ENCODE measurements at regions not wholly inside any gene's neighbourhood (a gene's known extent, or its start where the extent isn't known, plus 50 kb on each side); places are given as distances from the start of the nearest gene placed in this dataset.
"Not testable (repeated sequence)": the region's sequence is repeated elsewhere in the genome, so short reads cannot be mapped to it uniquely, and the experiment has no call there.

DNA sequence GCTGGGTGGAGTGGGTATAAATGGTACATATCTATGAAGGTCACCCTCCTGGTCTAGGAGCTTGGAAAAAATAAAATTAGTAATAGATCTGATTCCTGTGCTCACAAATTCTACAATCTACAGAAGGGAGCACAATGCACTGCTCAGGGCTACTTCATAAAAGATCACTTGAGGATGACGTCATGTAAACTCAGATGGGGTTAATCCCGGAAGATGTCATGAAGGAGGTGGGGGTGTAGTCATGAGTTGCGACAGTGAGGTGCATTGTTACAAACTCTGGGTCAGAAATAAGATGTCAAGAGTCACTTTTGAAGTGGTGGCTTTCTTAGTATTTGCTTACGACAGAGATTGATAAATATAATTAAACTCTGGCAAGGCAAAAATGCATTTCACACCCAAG is 68.2 kb downstream of the LHX9 start:
- DNase-seq (ENCODE audit: low read depth in 1 of 2, low spot score in 1 of 2): no peak

DNA sequence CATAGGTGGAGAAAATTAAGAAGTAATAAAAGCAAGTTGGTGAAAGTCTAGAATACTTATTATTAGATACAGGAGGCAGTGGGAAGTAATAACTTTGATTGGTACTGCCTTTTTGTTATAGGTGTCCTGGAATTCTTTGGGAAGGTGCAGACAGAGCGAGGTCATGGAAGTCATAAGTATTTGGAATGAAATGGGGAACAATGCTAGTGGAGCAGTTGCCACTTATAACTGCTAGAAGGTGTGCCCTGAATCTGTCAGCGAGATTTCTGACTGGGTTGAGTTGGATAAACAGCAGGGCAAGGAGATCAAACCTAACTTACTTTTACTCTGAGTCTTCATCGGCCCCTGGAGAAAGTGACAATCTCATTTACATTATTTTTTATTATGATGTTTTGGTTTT is 69.6 kb downstream of the LHX9 start:
- no peak for DNase-seq (ENCODE audit: low read depth in 1 of 2, low spot score in 1 of 2)

DNA sequence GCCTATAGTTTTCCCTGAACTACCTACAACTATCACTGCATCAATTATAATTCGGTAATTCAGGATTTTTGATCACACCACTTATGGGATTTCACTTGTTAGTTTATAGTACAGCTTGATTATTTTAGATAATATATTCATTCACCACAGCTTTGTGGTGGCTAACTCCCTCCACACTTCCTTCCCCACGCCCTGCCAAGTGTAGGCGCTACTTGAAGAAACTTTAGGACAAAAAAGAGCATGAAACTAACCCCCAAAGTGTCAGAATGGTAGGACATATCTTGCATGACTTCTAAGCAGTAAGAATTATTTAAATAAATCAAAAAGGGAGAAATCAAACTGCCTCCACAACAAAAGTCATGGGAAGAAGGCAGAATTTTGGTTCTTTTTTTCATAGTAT is 70.1 kb downstream of the LHX9 start:
- DNase-seq (ENCODE audit: low read depth in 1 of 2, low spot score in 1 of 2): no peak

DNA sequence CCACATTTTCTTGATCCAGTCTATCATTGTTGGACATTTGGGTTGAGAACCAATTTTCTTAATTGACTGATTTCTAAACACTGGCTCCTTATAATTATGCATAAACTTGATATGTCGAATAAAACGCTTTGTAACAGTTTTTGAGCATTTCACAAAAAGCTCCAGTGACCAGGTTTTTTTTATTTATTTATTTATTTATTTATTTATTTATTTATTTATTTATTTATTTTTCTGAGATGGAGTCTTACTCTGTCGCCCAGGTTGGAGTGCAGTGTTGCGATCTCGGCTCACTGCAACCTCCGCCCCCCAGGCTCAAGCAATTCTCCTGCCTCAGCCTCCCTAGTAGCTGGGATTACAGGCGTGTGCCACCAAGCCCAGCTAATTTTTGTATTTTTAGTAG is 71.4 kb downstream of the LHX9 start:
- not testable (repeated sequence) for DNase-seq (ENCODE audit: low read depth in 1 of 2, low spot score in 1 of 2)

DNA sequence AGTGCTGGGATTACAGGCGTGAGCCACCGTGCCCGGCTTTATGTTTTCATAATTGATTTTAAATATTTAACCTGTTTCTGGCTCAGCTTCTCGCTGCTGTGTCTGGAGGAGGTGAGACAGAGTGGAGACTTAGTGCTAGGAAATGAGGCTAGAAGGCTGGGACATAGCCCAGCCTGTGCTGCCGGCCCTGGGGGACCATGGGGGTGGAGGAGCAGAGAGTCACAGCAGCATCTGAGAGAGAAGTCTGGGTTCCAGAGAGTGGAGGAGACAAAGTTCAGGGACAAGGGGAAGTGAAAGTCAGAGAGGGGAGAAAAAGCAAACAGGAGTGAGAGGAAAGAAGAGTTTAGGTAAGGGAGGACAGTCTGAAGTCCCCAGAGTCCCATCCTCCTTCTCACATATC is 71.9 kb downstream of the LHX9 start:
- DNase-seq (ENCODE audit: low read depth in 1 of 2, low spot score in 1 of 2): no peak

DNA sequence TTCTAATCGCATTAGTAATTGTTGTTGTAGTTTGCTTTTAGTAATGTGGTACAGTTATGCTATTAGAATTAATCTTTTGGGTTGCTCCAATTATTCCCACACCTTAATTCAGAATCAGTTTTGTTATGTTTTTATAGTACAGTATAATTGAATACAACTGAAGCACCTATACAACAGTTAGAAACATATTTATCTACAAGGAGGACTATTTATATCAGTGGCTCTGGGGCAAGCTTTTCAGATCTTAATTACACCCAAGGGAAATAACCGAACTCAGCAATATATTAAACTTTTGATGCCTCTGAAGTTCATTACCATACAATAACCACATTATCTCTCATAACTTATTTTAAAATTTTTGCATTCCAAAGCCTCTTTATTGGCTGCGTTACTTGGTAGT is 74.4 kb downstream of the LHX9 start:
- no peak for DNase-seq (ENCODE audit: low read depth in 1 of 2, low spot score in 1 of 2)

DNA sequence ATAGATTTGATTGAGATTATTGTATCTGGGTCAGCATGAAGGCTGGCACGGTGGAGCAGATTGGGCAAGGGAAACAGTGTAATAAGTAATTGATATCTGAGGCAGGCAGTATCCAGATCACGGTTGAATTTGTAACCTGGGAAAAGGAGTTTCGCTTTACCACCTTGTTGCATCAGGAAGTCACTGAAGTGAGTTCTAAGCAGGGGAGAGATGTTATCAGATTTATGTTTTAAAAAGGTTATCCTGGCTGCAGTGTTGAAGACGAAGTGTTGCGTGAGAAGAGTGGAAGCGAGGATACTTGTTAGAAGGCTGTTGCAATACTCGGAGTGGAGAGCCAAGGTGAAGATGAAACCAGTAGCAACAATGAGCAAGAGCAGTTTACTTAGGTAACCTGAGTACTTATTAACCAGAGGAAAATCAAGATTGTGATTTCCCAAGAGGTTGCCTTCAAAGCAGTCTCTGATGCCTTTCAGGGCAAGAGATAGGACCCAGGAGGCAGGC is 77.8 kb downstream of the LHX9 start:
- no peak for DNase-seq (ENCODE audit: low read depth in 1 of 2, low spot score in 1 of 2)

DNA sequence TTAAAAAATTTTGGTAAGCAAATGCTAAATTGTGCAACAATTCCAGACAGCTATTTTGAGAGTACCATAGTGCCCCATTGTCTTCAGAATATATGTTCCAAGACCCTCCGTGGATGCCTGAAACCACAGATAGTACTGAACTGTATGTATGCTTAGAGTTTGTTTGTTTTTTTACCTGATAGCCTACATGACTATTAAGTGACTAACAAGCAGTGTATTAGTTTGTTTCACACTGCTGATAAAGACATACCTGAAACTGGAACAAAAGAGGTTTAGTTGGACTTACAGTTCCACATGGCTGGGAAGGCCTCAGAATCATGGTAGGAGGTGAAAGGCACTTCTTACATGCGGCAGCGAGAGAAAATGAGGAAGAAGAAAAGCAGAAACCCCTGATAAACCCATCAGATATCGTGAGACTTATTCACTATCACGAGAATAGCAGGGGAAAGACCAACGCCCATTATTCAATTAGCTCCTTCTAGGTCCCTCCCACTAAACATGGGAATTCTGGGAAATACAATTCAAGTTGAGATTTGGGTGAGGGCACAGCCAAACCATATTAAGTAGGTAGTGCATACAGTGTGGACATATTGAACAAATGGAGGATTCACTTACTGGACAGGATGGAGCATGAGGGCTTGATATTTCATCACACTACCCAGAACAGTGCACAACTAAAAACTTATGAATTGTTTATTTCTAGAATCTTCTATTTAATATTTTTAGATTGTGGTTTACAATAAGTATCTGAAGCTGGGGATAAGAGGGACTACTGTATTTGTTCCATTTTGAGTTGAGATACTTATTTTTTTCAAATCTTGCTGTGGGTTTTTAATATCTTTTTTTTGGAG is 78.5 kb downstream of the LHX9 start:
- DNase-seq (ENCODE audit: low read depth in 1 of 2, low spot score in 1 of 2): no peak

DNA sequence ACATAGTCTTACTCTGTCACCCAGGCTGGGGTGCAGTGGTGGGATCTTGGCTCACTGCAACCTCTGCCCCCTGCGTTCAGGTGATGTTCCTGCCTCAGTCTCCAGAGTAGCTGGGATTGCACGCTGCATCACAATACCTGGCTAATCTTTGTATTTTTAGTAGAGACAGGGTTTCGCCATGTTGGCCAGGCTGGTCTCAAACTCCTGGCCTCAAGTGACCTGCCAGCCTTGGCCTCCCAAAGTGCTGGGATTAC is 79.0 kb downstream of the LHX9 start:
- not testable (repeated sequence) for DNase-seq (ENCODE audit: low read depth in 1 of 2, low spot score in 1 of 2)

DNA sequence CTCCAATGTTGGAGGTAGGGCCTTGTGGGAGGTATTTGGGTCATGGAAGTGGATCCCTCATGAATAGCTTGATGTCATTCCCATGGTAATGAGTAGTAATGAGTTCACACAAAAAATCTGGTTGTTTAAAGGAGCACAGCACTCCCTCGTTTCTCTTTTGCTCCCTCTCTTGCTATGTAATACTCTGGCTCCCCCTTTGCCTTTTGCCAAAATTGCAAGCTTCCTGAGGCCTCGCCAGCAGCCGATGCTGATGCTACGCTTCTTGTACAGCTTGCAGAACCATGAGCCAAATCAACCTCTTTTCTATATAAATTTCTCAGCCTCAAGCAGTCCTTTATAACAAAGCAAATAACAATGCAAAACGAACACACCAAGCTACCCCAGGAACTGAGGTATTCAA is 80.9 kb downstream of the LHX9 start:
- no peak for DNase-seq (ENCODE audit: low read depth in 1 of 2, low spot score in 1 of 2)

DNA sequence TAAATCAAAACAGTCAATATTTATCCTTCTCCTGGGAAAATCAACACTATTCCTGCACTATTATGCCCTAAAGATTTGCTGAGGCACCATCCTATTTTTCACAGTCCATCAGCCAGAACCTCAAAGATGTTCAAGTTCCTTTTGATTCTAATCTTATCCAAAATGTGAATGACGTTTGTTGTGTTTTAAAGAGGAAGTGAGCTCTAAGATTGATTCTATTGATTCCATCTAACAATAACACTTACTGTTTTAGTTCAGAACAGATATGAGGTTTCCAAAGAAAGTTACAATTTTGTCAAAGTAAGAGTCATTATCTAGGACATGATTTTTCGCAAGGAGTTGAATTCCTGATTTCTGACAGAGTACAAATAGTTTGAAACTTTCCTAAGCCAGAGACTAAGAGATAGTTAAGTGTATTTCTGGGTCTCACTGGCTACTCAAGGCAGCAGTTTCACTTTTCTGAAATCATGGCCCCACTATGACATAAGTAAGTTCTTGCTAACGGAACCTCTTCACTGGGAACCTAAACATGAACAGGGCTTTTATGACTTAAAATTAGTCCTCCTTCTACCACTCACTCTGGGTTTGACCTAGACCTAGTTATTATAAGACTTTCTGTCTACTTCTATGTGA is 84.7 kb downstream of the LHX9 start:
- no peak for DNase-seq (ENCODE audit: low read depth in 1 of 2, low spot score in 1 of 2)

DNA sequence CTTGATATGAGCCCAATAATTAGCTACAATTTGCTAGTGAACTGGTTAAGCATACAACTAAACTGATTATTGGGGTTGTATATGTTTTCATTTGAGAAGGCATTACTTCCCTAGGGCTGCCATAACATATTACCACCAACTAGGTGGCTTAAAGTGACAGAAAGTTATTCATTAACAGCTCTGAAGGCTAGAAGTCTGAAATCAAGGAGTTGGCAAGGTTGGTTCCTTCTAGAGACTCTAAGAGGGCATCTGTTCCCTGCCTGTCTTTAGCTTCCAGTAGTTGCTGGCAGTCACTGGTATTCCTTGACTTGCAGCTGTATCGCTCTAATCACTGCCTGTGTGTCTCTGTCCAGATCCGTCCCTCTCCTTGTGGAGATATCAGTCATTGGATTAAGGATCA is 86.3 kb downstream of the LHX9 start:
- no peak for DNase-seq (ENCODE audit: low read depth in 1 of 2, low spot score in 1 of 2)

DNA sequence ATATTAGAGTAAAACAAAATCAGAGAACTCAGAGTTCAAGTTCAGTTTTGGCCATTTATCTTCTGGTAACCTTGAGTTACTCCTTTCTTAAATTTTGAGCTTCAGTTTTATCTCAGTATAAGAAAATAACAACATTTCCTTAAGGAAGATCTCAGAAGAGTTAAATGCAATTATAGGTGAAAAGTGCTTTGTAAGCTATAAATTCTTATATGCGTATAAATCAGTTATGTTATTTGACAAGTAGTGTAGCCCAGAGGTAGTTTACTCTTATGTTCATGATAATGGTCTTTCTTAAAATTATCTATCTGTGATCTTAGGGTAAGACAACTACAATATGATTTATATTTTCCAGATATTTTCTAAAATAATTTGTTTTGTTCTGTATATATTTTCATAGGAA is 89.8 kb downstream of the LHX9 start:
- no peak for DNase-seq (ENCODE audit: low read depth in 1 of 2, low spot score in 1 of 2)

DNA sequence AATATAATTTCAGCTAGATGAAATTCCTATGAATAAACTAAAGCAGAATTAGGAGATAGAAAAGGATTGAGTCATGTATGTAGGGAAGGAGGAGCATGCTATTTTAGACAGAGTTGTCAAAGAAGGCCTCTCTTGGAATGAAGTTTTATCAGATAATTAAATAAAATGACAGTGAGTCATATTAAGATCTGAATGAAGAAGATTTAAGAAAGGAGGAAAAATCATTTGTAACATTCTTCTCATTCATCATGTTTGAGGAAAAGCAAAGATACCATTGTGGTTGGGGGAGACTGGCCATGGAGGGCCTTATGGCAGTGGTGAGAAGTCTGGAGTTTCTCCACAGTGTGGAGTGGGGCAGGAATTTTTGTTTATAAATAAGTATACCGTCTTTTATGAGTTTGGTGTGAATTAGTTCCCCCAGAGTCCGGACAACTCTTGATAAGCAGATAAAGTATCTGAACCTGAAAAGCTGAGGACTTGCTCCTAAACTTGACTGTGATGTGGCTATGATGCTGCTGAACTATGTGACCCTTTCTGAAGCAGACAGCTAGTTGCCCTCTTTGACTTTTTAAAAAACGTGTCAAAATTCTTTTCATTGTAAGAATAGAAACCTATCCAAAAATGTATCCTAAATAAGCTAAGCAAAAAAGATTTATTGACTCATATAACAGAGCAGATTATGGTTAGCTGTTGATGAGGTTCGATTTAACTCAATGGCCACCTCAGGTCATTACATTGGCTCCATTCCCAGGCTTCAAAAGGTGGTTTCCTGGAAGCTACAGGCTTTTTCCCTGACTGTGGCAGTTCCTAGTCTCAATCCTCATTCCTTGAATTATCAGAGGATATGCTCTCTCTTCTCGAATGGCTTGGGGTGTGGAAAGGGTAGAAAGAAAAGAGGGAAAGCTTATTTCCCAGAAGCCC is 90.8 kb downstream of the LHX9 start:
- no peak for DNase-seq (ENCODE audit: low read depth in 1 of 2, low spot score in 1 of 2)

DNA sequence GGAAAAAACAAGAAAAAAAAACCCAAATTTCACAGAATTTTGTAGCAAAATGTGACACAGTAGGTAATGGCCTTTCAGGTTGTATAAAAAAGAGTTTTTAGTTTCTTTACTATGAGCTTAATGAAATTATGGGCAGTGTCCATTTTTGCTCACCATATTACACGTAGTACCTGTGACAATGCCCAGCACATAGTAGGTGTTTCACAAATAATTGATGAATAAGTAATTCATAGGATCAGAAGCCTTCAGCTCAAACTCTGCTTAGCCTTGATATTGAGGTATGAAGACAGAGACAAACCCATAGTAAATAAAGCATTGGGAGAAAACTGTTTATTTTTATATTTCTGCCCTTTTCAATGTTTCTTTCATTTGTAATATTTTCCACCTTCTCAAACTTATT is 97.2 kb downstream of the LHX9 start:
- DNase-seq (ENCODE audit: low read depth in 1 of 2, low spot score in 1 of 2): no peak

DNA sequence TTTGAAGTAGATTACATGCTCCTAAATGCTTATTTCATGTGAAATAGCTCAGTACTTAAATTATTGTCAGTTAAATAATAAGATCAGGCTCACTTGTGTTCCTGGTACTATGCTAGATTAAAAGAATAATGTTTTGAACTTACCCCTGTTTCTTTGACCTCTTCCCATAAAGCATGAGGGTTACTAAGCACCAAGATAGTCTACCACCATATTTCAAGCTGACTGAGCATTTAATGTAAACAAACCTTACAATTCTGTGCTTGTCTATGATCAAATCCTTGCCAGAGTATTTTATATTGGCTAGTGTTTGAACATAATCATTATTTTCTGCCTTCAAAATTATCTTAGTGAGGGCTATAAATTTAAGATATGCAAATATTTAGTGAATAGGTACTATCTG is 98.1 kb downstream of the LHX9 start:
- DNase-seq (ENCODE audit: low read depth in 1 of 2, low spot score in 1 of 2): no peak

DNA sequence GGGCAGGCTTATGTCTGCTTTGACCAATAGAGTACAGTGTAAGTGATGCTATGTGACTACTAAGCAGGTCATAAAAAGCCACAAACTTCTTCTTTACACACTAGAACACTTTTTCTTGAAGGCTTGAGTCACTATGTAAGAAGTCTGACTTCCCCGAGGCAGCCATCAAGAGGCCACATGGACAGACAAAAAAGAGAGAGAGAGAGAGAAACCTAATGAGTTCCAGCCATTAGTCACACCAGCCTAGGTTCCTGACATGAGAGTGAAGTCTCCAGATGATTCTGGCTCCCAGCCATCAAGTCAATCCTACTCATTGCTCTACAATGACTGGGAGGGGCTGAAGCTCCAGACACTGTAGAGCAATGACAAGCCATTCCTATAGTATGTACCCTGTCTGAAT is 101.4 kb downstream of the LHX9 start:
- no peak for DNase-seq (ENCODE audit: low read depth in 1 of 2, low spot score in 1 of 2)

DNA sequence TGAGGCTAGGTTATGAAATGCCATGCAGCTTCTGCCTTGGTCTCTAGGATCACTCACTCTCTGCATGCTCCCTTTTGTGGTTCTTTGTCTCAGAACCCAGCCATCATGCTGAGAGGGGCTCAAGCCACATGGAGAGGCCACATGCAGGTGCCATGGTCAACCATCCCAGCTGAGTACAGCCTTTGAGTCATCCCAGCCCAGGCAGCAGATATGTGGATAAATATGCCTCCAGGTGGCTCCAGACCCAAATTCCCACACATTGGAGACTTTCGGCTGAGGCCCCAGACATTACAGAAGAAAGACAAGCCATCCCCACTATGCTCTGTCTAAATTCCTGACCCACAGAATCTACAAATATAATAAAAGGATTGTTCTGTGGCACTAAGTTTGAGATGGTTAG is 102.0 kb downstream of the LHX9 start:
- DNase-seq (ENCODE audit: low read depth in 1 of 2, low spot score in 1 of 2): no peak

DNA sequence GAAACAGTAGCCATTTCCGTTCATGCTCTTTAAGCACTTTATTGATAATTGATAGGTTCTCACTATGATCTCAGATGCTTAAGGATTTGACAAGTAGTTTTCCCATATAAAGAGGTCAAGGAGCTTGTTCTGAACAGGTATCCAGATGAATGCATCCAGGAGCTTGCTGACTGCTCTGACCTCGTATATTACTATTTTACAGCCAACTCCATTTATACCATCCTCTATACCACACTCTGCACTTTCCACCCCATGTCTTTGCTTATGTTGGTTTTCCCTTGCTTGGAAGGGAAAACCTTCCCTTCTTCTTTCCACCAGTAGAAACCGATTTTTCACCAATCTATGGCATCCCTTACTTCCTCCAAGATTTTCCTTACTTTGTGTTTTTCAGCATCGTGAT is 107.2 kb downstream of the LHX9 start:
- no peak for DNase-seq (ENCODE audit: low read depth in 1 of 2, low spot score in 1 of 2)

DNA sequence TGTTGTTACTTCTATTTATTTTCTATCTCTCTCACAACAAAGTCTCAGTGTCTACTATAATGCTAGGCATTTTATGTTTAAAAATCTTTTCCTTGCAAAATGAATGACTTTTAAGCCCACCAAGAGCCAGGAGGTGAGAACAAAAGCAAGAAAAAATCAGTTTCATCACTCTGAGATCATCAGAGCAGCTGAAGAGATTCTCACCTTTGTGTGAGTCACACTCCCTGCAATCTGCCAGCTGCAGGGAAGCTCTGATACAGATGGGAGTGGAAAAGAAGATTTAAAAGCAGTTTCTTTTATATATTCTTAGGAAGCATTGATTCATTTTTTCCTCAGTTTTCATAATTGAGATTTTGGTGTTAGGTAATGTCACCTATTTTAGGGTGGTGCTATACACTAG is 107.6 kb downstream of the LHX9 start:
- DNase-seq (ENCODE audit: low read depth in 1 of 2, low spot score in 1 of 2): no peak

DNA sequence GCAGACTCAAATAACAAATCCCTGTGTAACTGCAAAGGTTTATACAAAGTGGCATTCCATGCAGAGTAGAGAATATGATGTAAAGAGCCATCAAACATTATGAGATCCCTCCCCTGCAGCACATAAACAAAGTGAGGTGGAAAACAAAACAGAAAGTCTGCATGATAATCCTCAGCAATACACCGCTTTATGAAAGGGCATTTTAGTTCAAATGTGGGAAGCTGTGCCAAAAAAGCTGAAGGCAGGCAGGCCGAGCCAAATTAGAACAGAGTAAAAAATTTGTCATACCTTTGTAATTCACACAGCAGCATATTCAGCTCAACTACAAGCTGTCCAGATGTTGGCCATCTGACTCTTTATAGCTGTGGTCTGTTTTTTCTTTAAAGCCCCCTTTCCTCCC is 113.5 kb downstream of the LHX9 start:
- DNase-seq (ENCODE audit: low read depth in 1 of 2, low spot score in 1 of 2): no peak

DNA sequence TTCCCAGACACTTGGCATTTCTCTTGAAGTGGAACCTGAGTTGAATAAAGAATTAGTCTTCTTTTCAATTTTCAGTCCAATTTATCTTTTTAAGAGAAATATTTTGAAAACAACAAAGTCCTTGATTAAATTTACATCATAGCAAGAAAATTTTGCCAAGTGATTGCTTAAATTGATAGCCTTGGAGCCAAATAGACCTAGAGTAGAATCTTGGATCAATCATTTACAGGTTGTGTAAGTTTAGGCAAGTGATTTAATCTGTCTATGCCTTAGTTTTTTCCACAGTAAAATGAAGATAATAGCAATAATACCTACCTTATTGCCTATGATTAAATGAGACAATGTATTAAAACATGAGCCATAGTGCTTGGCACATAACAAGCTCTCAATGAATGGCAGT is 113.9 kb downstream of the LHX9 start:
- DNase-seq (ENCODE audit: low read depth in 1 of 2, low spot score in 1 of 2): no peak
